ENCODE measurements at regions not wholly inside any gene's neighbourhood (a gene's known extent, or its start where the extent isn't known, plus 50 kb on each side); places are given as distances from the start of the nearest gene placed in this dataset.

GRCh38 chr17:33373273-33373672 is 80.2 kb upstream of the ASIC2 start:
- CTCF ChIA-PET = no interaction called here
- Histone ChIP-seq H3K9me3 (ENCODE audit: control extremely low read depth in 1 of 3, control insufficient read depth in 2 of 3, insufficient read depth in 1 of 3, low read length in 2 of 3) (no peaks in the 10 kb centered on the region), H3K4me2 (replicated peaks; ENCODE audit: low read depth, low read length, poor library complexity, severe bottlenecking) (no peak overlapping the region)

GRCh38 chr17:33375103-33375502 is 82.0 kb upstream of the ASIC2 start:
- Mint-ChIP-seq H3K27ac (no peak overlapping the region), H3K4me3 (no peak overlapping the region), H3K4me1 (no peaks in the 10 kb centered on the region), H3K9me3 (ENCODE audit: insufficient read depth) (no peaks in the 10 kb centered on the region), H3K27me3 (peaks cover 13% of the 10 kb centered on the region)
- Histone ChIP-seq H4K20me1 (ENCODE audit: control insufficient read depth, insufficient read depth, low read length, poor library complexity, severe bottlenecking) (no peaks in the 10 kb centered on the region), H3K36me3 (replicated peaks in 1 of 2; ENCODE audit: control extremely low read depth in 1 of 2, control insufficient read depth in 1 of 2, extremely low read depth in 1 of 2, insufficient read depth in 2 of 2, low read length in 1 of 2) (no peaks in the 10 kb centered on the region), H3K9ac (ENCODE audit: low read length) (no peak overlapping the region), H3K9me3 (ENCODE audit: control extremely low read depth in 1 of 3, control insufficient read depth in 2 of 3, insufficient read depth in 1 of 3, low read length in 2 of 3) (no peaks in the 10 kb centered on the region), H3K27me3 (replicated peaks in 1 of 4; ENCODE audit: control extremely low read depth in 1 of 4, control insufficient read depth in 3 of 4, insufficient read depth in 4 of 4, low read length in 3 of 4) (peaks cover 0 to 2% (median 0%) of the 10 kb centered on the region in 4 experiments), H3K4me2 (replicated peaks; ENCODE audit: low read depth, low read length, poor library complexity, severe bottlenecking) (no peak overlapping the region), H2AFZ (ENCODE audit: insufficient read depth, low read depth, low read length, poor library complexity, severe bottlenecking) (no peak overlapping the region), H3K4me1 (ENCODE audit: control insufficient read depth in 2 of 2, insufficient read depth in 2 of 2, low read length in 2 of 2) (no peaks in the 10 kb centered on the region), H3K4me3 (ENCODE audit: control extremely low read depth in 1 of 5, extremely low read depth in 1 of 5, insufficient read depth in 1 of 5, low read depth in 2 of 5, low read length in 4 of 5) (no peak overlapping the region), H3K27ac (ENCODE audit: low read length in 2 of 2) (no peak overlapping the region), H3K79me2 (ENCODE audit: control insufficient read depth, insufficient read depth, low read length) (no peaks in the 10 kb centered on the region)
- ChIA-PET CTCF (no interaction called here), POLR2A (no interaction called here)
- ATAC-seq (ENCODE audit: low read depth) = no peak
- no peak for DNase-seq
- 47% methylated on average over 5 of the region's 5 CpGs for WGBS (ENCODE audit: insufficient coverage)
- no peak for TF ChIP-seq EZH2 (IDR thresholded peaks at IDR 0.05; ENCODE audit: borderline replicate concordance, insufficient read depth, low read depth, low read length, poor library complexity, severe bottlenecking)
- TF ChIP-seq, protein P1, sequence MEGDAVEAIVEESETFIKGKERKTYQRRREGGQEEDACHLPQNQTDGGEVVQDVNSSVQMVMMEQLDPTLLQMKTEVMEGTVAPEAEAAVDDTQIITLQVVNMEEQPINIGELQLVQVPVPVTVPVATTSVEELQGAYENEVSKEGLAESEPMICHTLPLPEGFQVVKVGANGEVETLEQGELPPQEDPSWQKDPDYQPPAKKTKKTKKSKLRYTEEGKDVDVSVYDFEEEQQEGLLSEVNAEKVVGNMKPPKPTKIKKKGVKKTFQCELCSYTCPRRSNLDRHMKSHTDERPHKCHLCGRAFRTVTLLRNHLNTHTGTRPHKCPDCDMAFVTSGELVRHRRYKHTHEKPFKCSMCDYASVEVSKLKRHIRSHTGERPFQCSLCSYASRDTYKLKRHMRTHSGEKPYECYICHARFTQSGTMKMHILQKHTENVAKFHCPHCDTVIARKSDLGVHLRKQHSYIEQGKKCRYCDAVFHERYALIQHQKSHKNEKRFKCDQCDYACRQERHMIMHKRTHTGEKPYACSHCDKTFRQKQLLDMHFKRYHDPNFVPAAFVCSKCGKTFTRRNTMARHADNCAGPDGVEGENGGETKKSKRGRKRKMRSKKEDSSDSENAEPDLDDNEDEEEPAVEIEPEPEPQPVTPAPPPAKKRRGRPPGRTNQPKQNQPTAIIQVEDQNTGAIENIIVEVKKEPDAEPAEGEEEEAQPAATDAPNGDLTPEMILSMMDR (IDR thresholded peaks at IDR 0.05) = no peak
- intact Hi-C loops (cut with micrococcal nuclease) = no loop called here

More at GRCh38 chr17:33373273-33373672, 80.2 kb upstream of the ASIC2 start:
- no peak for TF ChIP-seq EZH2 (IDR thresholded peaks at IDR 0.05; ENCODE audit: borderline replicate concordance, insufficient read depth, low read depth, low read length, poor library complexity, severe bottlenecking)
- TF ChIP-seq, protein P1 (IDR thresholded peaks at IDR 0.05) = no peak
- no peak overlapping the region for H3K27ac Mint-ChIP-seq
- DNase-seq (no peak), ATAC-seq (ENCODE audit: low read depth) (no peak)
- no peaks in the 10 kb centered on the region for H3K4me1 Mint-ChIP-seq
- WGBS (ENCODE audit: insufficient coverage) = 18% methylated on average over 1 of the region's 1 CpG
- intact Hi-C loops (cut with micrococcal nuclease) = no loop called here
- H3K4me3 Mint-ChIP-seq = no peak overlapping the region
- Histone ChIP-seq H3K9ac (ENCODE audit: low read length) (no peak overlapping the region), H3K27me3 (replicated peaks in 1 of 4; ENCODE audit: control extremely low read depth in 1 of 4, control insufficient read depth in 3 of 4, insufficient read depth in 4 of 4, low read length in 3 of 4) (peaks cover 0 to 5% (median 0%) of the 10 kb centered on the region in 4 experiments), H3K4me1 (ENCODE audit: control insufficient read depth in 2 of 2, insufficient read depth in 2 of 2, low read length in 2 of 2) (no peaks in the 10 kb centered on the region), H3K36me3 (replicated peaks in 1 of 2; ENCODE audit: control extremely low read depth in 1 of 2, control insufficient read depth in 1 of 2, extremely low read depth in 1 of 2, insufficient read depth in 2 of 2, low read length in 1 of 2) (no peaks in the 10 kb centered on the region), H3K4me3 (ENCODE audit: control extremely low read depth in 1 of 5, extremely low read depth in 1 of 5, insufficient read depth in 1 of 5, low read depth in 2 of 5, low read length in 4 of 5) (no peak overlapping the region), H4K20me1 (ENCODE audit: control insufficient read depth, insufficient read depth, low read length, poor library complexity, severe bottlenecking) (no peaks in the 10 kb centered on the region), H2AFZ (ENCODE audit: insufficient read depth, low read depth, low read length, poor library complexity, severe bottlenecking) (no peak overlapping the region), H3K27ac (ENCODE audit: low read length in 2 of 2) (no peak overlapping the region), H3K79me2 (ENCODE audit: control insufficient read depth, insufficient read depth, low read length) (no peaks in the 10 kb centered on the region)
- H3K27me3 Mint-ChIP-seq = peaks cover 11% of the 10 kb centered on the region
- no peaks in the 10 kb centered on the region for H3K9me3 Mint-ChIP-seq (ENCODE audit: insufficient read depth)
- POLR2A ChIA-PET = no interaction called here
